ENCODE measurements at regions not wholly inside any gene's neighbourhood (a gene's known extent, or its start where the extent isn't known, plus 50 kb on each side); places are given as distances from the start of the nearest gene placed in this dataset.

- Histone ChIP-seq H3K36me3 (no peaks in the 10 kb centered on the region), H3K4me3 (ENCODE audit: low read depth, low read length) (no peak overlapping the region), H3K27ac (no peak overlapping the region), H3K27me3 (ENCODE audit: insufficient read depth, low read depth, severe bottlenecking) (no peaks in the 10 kb centered on the region), H3K9me3 (ENCODE audit: severe bottlenecking) (no peaks in the 10 kb centered on the region)
- DNase-seq = no peak
- TF ChIP-seq CTCF (IDR thresholded peaks at IDR 0.05; ENCODE audit: low read depth, low read length) = no peak
These were observed 410.1 kb downstream of the TBC1D32 start for GRCh38 chr6:120924214-120924613.

DNA sequence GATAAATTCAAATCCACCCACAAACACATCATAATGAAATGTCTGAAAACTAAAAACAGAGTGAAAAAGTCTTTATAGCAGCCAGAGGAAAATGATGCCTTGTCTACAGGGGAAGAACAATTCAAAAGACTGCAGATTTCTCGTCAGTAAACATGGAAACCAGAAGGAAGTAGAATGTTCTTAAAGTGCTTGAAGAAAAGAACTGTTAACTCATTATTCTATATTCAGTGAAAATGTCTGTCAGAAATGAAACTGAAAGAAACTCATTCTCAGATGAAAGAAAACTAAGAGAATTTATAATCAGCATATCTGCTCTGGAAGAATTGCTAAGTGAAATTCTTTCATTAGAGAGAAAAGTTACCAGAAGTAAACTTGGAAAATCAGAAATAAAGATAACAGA, 416.1 kb downstream of the TBC1D32 start:
- Histone ChIP-seq H3K27ac (no peak overlapping the region), H3K36me3 (no peaks in the 10 kb centered on the region), H3K9me3 (ENCODE audit: severe bottlenecking) (no peaks in the 10 kb centered on the region), H3K4me3 (ENCODE audit: low read depth, low read length) (no peak overlapping the region), H3K27me3 (ENCODE audit: insufficient read depth, low read depth, severe bottlenecking) (no peaks in the 10 kb centered on the region)
- no peak for DNase-seq
- TF ChIP-seq CTCF (IDR thresholded peaks at IDR 0.05; ENCODE audit: low read depth, low read length) = no peak

GRCh38 chr6:120916844-120917243, 417.4 kb downstream of the TBC1D32 start:
- no peak overlapping the region for H3K27ac ChIP-seq
- H3K9me3 ChIP-seq (ENCODE audit: severe bottlenecking) = no peaks in the 10 kb centered on the region
- no peak for DNase-seq
- no peak overlapping the region for H3K4me3 ChIP-seq (ENCODE audit: low read depth, low read length)
- H3K36me3 ChIP-seq = no peaks in the 10 kb centered on the region
- H3K27me3 ChIP-seq (ENCODE audit: insufficient read depth, low read depth, severe bottlenecking) = no peaks in the 10 kb centered on the region
- no peak for TF ChIP-seq CTCF (IDR thresholded peaks at IDR 0.05; ENCODE audit: low read depth, low read length)

GRCh38 chr6:120913486-120913885, 420.8 kb downstream of the TBC1D32 start:
- DNase-seq = no peak
- Histone ChIP-seq H3K27ac (no peak overlapping the region), H3K9me3 (ENCODE audit: severe bottlenecking) (no peaks in the 10 kb centered on the region), H3K4me3 (ENCODE audit: low read depth, low read length) (no peak overlapping the region), H3K36me3 (no peaks in the 10 kb centered on the region), H3K27me3 (ENCODE audit: insufficient read depth, low read depth, severe bottlenecking) (no peaks in the 10 kb centered on the region)
- TF ChIP-seq CTCF (IDR thresholded peaks at IDR 0.05; ENCODE audit: low read depth, low read length) = no peak

- no peak overlapping the region for H3K4me3 ChIP-seq (ENCODE audit: low read depth, low read length)
- H3K27ac ChIP-seq = no peak overlapping the region
- no peak for TF ChIP-seq CTCF (IDR thresholded peaks at IDR 0.05; ENCODE audit: low read depth, low read length)
- H3K9me3 ChIP-seq (ENCODE audit: severe bottlenecking) = no peaks in the 10 kb centered on the region
- no peak for DNase-seq
- H3K36me3 ChIP-seq = no peaks in the 10 kb centered on the region
- H3K27me3 ChIP-seq (ENCODE audit: insufficient read depth, low read depth, severe bottlenecking) = no peaks in the 10 kb centered on the region
These were observed 425.5 kb downstream of the TBC1D32 start for GRCh38 chr6:120908767-120909166.

- no peak for DNase-seq
- Histone ChIP-seq H3K27me3 (ENCODE audit: insufficient read depth, low read depth, severe bottlenecking) (no peaks in the 10 kb centered on the region), H3K4me3 (ENCODE audit: low read depth, low read length) (no peak overlapping the region), H3K36me3 (no peaks in the 10 kb centered on the region), H3K9me3 (ENCODE audit: severe bottlenecking) (no peaks in the 10 kb centered on the region), H3K27ac (no peak overlapping the region)
- no peak for TF ChIP-seq CTCF (IDR thresholded peaks at IDR 0.05; ENCODE audit: low read depth, low read length)
These were observed 430.4 kb downstream of the TBC1D32 start for GRCh38 chr6:120903836-120904235.
